ENCODE measurements at regions not wholly inside any gene's neighbourhood (a gene's known extent, or its start where the extent isn't known, plus 50 kb on each side); places are given as distances from the start of the nearest gene placed in this dataset.

GRCh38 chr5:162796507-162796906 is 640.9 kb upstream of the CCNG1 start (continued):
- TF ChIP-seq AFF4 (CRISPR knock-in tag; IDR thresholded peaks at IDR 0.05; ENCODE audit: borderline replicate concordance) = no peak
- TF ChIP-seq NR2C2 (CRISPR knock-in tag; IDR thresholded peaks at IDR 0.05) = no peak
- no peak for TF ChIP-seq PRDM15 (CRISPR knock-in tag; IDR thresholded peaks at IDR 0.05)
- no peak for TF ChIP-seq NFE2L1 (CRISPR knock-in tag; IDR thresholded peaks at IDR 0.05)
- TF ChIP-seq MAX (CRISPR knock-in tag; IDR thresholded peaks at IDR 0.05) = no peak
- TF ChIP-seq IRF2 (CRISPR knock-in tag; IDR thresholded peaks at IDR 0.05; ENCODE audit: borderline replicate concordance, low read depth) = no peak
- TF ChIP-seq ATF1 (CRISPR knock-in tag; IDR thresholded peaks at IDR 0.05) = no peak

GRCh38 chr5:162800301-162800700 is 637.1 kb upstream of the CCNG1 start:
- peaks cover 13% of the 10 kb centered on the region for H3K4me1 Mint-ChIP-seq
- ChIA-PET POLR2A (no interaction called here), CTCF (no interaction called here)
- no peak for ATAC-seq
- H3K9me3 Mint-ChIP-seq = peaks cover 12% of the 10 kb centered on the region
- no peak for DNase-seq (ENCODE audit: low spot score)
- no peaks in the 10 kb centered on the region for H3K36me3 Mint-ChIP-seq
- H3K27me3 Mint-ChIP-seq (ENCODE audit: low read depth) = no peaks in the 10 kb centered on the region
- no peak overlapping the region for H3K4me3 Mint-ChIP-seq
- H3K27ac Mint-ChIP-seq = no peak overlapping the region
- no peak for TF ChIP-seq ELF4 (CRISPR knock-in tag; IDR thresholded peaks at IDR 0.05; ENCODE audit: low read depth)
- no peak for TF ChIP-seq CTCF (IDR thresholded peaks at IDR 0.05)
- no peak for TF ChIP-seq SP1 (CRISPR knock-in tag; conservative IDR thresholded peaks at IDR 0.05)
- TF ChIP-seq ZNF423 (CRISPR knock-in tag; IDR thresholded peaks at IDR 0.05) = no peak
- no peak for TF ChIP-seq ARID4B (CRISPR knock-in tag; IDR thresholded peaks at IDR 0.05; ENCODE audit: borderline replicate concordance)
- no peak for TF ChIP-seq ZMAT4 (CRISPR knock-in tag; IDR thresholded peaks at IDR 0.05)
- no peak for TF ChIP-seq AFF4 (CRISPR knock-in tag; IDR thresholded peaks at IDR 0.05; ENCODE audit: borderline replicate concordance)
- TF ChIP-seq TP53 (CRISPR knock-in tag; IDR thresholded peaks at IDR 0.05) = no peak
- no peak for TF ChIP-seq ZNF232 (CRISPR knock-in tag; IDR thresholded peaks at IDR 0.05)
- TF ChIP-seq MXD4 (CRISPR knock-in tag; IDR thresholded peaks at IDR 0.05; ENCODE audit: borderline replicate concordance) = no peak
- no peak for TF ChIP-seq MYBL2 (CRISPR knock-in tag; IDR thresholded peaks at IDR 0.05)
- TF ChIP-seq CREB1 (CRISPR knock-in tag; IDR thresholded peaks at IDR 0.05) = no peak

Data from WTC11 (cell line).